ENCODE measurements at regions not wholly inside any gene's neighbourhood (a gene's known extent, or its start where the extent isn't known, plus 50 kb on each side); places are given as distances from the start of the nearest gene placed in this dataset.

DNA sequence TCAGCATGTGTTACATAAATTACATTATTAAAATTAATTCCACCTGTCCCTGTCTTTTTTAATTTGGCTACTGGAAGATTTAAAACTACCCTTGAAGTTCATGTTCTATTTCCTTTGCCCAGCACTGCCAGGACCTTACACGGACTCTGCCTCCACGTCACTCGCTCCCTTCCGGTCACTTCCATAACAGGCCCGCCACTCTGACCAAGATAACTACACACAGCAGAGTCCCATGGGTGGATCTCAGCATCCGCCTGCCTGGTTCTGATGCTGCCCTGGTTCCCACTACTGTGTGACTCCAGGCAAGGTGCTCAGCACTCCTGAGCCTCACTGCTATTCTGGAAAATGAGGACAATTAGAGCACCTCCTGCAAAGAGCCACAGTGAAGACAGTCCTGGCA, 153.3 kb upstream of the ERG start:
- no peak overlapping the region for H3K4me3 ChIP-seq (ENCODE audit: low read depth, low read length)
- TF ChIP-seq, protein P1, sequence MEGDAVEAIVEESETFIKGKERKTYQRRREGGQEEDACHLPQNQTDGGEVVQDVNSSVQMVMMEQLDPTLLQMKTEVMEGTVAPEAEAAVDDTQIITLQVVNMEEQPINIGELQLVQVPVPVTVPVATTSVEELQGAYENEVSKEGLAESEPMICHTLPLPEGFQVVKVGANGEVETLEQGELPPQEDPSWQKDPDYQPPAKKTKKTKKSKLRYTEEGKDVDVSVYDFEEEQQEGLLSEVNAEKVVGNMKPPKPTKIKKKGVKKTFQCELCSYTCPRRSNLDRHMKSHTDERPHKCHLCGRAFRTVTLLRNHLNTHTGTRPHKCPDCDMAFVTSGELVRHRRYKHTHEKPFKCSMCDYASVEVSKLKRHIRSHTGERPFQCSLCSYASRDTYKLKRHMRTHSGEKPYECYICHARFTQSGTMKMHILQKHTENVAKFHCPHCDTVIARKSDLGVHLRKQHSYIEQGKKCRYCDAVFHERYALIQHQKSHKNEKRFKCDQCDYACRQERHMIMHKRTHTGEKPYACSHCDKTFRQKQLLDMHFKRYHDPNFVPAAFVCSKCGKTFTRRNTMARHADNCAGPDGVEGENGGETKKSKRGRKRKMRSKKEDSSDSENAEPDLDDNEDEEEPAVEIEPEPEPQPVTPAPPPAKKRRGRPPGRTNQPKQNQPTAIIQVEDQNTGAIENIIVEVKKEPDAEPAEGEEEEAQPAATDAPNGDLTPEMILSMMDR (IDR thresholded peaks at IDR 0.05; ENCODE audit: borderline replicate concordance, insufficient read depth, low read depth, low read length), result no peak

DNA sequence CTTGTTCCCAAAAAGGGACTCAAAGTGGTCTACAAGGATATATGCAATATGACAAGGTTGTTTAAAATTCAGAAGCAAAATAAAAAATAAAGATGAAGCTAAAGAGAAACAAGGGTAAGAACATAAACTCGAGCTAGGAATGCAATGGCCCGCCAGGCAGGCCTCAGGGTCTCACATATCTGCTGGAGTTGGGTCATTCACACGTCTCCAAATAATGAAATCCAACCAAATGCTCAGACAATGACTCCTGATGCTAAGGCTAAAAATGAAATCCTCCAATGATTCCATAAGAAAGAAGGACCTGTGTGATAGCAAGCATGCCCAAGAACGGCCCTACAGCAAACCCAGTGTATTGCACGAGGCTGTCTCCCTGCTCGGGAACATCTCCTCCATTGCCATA, 153.3 kb upstream of the ETS2 start:
- no peak overlapping the region for H3K4me3 ChIP-seq (ENCODE audit: low read depth, low read length)
- TF ChIP-seq, protein P1 (IDR thresholded peaks at IDR 0.05; ENCODE audit: borderline replicate concordance, insufficient read depth, low read depth, low read length), result no peak

DNA sequence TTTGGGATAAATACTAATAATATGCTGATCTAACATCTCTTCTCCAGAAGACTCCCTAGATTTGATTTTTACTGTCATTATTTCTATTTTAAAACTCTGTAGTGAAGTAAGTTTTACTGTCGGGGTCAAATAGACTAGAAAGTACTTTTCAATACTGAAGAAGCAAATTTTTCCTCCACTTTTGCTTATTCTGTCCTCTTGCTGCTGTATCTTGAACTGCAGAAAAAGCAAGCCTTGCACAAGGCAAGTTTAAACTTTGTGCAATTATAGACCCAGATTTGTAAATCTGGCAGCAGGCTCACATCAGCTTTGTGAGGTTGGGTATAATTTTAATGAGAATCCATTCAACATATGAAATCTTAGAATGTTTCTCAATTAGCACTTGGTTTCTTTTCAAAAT, 151.1 kb upstream of the ETS2 start:
- no peak overlapping the region for H3K4me3 ChIP-seq (ENCODE audit: low read depth, low read length)
- TF ChIP-seq, protein P1 (IDR thresholded peaks at IDR 0.05; ENCODE audit: borderline replicate concordance, insufficient read depth, low read depth, low read length), result no peak

DNA sequence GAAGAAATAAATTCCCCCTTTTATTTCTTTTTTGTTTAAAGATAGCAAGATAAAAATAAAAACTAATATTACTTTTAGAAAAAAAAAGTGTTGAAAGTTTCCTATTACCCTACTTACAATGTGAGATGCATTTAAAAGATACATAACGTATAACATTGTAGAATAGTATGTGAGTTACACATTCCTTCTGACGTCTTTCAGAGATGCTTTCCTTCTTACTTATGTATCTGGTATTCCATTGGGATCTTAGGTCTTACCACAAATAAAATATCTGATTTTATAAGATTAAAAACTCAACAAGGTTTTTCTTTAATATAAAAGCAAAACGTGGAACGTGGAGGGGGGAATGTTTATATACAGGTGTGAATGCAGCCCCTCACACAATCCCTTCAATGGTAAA, 147.2 kb upstream of the ETS2 start:
- H3K4me3 ChIP-seq (ENCODE audit: low read depth, low read length), result no peak overlapping the region
- TF ChIP-seq, protein P1 (IDR thresholded peaks at IDR 0.05; ENCODE audit: borderline replicate concordance, insufficient read depth, low read depth, low read length), result no peak

DNA sequence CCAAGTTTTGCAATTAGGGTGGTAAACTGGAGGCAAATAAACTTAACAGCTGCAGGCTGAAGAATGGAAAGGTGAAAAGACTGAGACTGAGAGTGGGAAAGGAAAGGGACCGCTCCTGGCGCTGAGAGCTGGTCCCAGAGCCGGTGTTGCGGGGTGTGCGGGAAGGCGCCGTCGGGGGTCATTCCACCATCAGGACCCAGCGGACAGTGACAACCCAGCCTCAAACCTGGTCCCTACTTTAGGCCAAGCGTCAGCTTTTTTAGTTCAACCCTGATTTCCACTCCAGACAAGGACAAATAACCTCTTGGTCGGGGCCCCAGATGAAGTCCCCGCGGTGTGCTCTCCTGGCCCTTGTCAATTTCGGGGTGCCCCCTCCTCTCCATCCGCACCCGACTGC, 145.8 kb upstream of the ETS2 start:
- TF ChIP-seq, protein P1 (IDR thresholded peaks at IDR 0.05; ENCODE audit: borderline replicate concordance, insufficient read depth, low read depth, low read length), result no peak

DNA sequence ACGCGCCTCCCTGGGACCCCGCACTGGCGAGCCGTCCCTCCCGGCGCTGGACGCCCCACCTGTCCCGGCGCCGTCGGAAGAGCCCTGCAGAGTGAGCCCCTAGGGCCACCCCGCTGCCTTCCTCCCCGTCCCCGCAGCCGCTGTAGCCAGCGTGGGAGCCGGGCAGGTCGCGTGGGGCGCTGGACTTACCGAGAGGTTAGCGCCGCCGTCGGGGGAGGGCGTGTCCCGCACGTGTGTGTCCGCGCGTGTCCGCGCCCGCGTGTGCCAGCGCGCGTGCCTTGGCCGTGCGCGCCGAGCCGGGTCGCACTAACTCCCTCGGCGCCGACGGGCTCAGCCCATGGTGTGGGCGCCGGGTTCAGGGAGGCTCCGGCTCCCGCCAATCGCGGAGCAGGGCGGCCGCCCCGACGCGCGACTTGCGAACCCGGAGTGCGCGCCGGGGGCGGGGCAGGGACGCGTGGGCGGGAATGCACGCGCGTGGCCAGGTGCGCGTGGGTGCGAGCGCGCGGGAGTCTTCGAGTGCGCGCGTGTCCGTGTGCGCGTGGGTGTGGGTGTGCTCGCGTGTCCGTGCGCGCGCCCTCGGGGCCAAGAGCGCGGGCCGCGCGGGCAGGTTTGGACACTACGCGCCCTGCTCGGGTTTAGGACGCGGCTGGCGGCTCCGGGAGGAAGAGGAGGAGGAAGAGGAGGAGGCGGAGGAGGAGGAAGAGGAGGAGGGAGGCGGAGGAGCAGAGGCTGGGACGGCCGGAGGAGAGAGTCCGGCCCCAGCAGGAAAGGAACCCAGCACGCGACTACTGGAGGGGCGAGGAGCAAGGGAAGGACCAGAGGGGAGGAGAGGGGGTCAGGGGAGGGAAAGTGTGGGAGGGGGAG, 145.2 kb upstream of the ETS2 start:
- no peak overlapping the region for H3K4me3 ChIP-seq (ENCODE audit: low read depth, low read length)
- TF ChIP-seq, protein P1 (IDR thresholded peaks at IDR 0.05; ENCODE audit: borderline replicate concordance, insufficient read depth, low read depth, low read length), result no peak

More for the DNA sequence above, 145.8 kb upstream of the ETS2 start:
- no peak overlapping the region for H3K4me3 ChIP-seq (ENCODE audit: low read depth, low read length)
